ENCODE measurements at regions not wholly inside any gene's neighbourhood (a gene's known extent, or its start where the extent isn't known, plus 50 kb on each side); places are given as distances from the start of the nearest gene placed in this dataset.

- TF ChIP-seq, protein P1, sequence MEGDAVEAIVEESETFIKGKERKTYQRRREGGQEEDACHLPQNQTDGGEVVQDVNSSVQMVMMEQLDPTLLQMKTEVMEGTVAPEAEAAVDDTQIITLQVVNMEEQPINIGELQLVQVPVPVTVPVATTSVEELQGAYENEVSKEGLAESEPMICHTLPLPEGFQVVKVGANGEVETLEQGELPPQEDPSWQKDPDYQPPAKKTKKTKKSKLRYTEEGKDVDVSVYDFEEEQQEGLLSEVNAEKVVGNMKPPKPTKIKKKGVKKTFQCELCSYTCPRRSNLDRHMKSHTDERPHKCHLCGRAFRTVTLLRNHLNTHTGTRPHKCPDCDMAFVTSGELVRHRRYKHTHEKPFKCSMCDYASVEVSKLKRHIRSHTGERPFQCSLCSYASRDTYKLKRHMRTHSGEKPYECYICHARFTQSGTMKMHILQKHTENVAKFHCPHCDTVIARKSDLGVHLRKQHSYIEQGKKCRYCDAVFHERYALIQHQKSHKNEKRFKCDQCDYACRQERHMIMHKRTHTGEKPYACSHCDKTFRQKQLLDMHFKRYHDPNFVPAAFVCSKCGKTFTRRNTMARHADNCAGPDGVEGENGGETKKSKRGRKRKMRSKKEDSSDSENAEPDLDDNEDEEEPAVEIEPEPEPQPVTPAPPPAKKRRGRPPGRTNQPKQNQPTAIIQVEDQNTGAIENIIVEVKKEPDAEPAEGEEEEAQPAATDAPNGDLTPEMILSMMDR (IDR thresholded peaks at IDR 0.05; ENCODE audit: insufficient read depth, low read depth, low read length): no peak
- no peak for TF ChIP-seq EZH2 (IDR thresholded peaks at IDR 0.05; ENCODE audit: insufficient read depth, low read length)
Observed at GRCh38 chr6:164495882-164496495, 813.4 kb downstream of the C6orf118 start.
